Stimulated activated CD8-positive, alpha-beta memory T cell treated with anti-CD3 and anti-CD28 coated beads, Interleukin-15, amount 100 ng/mL, for 48 hours (primary cell): ENCODE measurements at regions not wholly inside any gene's neighbourhood (a gene's known extent, or its start where the extent isn't known, plus 50 kb on each side); places are given as distances from the start of the nearest gene placed in this dataset.
"Not testable (repeated sequence)": the region's sequence is repeated elsewhere in the genome, so short reads cannot be mapped to it uniquely, and the experiment has no call there.

Source experiments
- DNase-seq, 2 donors: peaks; one replicate each; pipeline ENCODE4 v3.0.0-alpha.2; 2020; ENCODE audit warnings: low read depth in 2 of 2

DNA sequence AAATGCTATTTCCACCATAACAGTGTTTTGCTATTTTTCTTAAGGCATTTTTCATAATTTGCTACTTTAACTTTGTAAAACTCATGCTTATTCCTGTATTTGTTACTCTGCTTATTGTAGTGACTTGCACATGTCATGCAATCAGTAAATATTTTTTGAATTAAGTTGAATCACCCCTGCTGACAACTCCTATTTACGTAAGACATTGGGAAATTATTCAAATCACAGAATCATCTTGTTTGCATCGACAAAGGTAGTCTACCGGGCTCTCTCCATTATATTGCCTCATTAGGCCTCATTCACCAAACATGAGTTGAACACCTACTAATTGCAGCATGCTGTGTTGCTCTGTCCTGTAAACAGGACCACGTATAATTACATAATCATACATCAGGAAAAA lies 478.5 kb upstream of the ZEB2 start:
- no peak for DNase-seq

DNA sequence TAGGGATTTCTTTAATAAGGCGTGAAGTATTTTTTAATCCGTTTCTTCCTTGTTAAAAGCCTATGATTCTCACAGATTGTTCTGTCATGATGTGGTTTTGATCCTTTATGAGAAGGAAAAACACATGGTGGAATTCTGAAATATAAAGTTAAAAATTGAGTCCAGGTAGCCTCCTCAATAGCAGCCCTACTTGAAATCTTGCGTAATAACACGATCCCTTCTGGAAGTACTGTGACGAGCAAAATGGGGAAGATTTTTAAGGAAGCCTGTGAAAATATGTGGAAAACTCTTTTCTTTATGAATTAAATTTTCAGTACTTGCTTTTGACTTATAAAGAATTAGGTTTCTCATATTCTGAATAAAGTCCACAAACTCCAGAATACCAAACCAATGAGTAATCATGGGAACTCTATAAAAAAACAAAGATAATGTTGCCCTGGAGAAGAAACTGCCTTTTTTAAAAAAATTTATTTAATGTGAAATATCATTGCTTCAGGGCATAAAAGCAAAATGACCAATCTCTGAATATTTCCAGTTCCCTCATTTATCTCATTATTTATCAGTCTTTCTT lies 476.4 kb upstream of the ZEB2 start:
- no peak for DNase-seq

DNA sequence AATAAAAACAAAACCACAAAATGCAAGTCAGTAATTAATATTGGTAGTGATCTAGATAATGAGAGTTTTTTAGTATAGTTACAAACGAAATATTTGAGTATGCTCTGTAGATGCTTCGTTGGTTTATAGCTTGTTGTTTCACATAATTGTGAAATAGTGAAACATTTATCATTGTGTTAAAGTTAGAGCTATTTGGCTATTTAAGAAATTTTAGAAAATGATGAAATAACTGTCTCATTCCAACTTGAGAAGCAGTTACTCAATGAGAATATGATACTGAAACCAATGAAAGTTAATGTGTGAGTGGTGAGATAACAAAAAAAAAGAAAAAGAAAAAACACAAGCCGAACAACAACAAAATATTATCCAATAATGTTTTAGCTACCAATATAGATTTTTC lies 475.6 kb upstream of the ZEB2 start:
- no peak for DNase-seq

DNA sequence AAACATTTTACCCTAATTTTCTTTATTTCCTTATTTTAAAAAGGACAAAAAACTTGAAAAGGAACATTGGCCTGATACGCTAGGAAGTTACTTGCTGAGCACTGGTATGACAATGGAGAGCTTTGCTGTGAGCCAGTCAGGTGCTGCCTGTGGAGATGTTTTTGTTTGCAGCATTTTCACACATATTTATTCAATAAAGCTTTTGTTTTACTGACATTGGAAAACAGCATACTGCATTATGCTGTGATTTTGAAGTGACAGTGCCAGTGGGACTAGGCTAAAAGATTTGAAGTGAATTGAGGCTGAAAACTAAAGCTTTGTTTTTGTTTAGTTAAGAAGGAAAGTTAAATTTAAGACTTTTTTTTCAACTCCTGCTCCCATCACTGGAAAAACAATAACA lies 470.7 kb upstream of the ZEB2 start:
- no peak for DNase-seq

DNA sequence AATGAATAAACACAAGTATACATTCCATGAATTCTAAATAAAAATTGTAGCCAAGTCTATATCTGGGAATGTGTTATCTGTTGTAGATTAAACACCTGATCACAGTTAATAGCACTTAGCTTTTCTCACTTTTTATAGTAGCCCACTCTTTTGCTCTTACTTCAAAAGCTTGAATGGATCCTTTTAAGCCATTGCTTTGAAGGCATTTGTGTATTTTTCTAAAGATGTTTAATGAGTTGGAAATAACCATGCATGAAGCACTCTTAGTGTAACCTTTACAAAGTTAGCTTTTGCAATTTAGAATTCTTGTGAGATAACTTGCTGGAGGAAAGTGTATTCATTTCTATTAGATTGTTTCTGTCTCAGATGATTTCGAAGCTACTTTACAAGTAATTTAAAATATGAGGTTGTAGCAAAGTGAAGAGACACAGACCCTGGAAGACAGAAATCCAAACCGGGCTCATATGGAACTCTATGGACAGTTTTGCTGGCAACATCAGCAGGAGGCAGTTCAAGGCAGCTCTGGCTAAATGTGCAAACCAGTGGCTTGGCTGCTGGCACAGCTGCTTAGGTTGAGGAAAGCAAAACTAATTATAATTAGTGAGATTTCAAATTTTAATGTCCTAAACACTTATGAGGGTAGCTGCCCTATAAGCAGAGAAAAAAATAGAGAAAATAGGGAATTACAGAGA lies 469.8 kb upstream of the ZEB2 start:
- no peak for DNase-seq

DNA sequence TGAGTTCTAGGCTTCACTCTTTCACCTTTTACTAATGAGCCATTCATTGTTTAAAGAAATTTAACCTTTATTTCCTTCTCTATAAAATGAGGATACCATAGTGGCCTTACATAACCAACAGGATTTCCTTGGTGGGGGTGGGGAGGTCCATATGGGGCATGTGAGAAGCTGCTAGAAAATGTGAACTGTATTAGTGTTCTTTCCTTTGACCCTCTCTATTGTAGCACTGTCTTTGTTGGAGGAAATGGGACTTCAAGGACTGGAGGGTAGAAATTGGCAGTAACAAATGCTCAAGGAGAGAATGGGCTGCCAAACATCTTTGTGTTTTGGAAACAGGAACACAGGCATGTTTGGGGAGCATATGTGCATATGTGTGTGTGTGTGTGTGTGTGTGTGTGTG lies 468.7 kb upstream of the ZEB2 start:
- DNase-seq, result no peak

DNA sequence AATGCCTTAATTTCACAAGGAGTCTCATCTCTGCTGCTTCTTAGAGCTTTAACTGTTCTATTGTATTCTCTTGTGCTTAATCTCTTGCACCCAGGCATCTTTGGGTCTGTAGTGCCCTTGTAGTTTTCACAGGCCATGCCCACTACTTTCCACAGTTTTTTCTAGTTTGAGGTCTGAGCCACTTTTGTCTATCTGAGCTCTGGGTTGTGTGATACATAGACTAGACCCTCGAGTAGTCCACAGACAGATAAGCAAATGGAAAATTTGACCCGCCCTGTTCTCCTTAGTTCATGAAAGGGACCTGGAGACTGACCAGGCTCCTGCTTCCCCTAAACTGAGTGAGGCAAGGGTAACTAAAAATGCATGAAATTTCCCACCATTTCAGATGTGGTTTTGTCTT lies 466.8 kb upstream of the ZEB2 start:
- DNase-seq, result no peak

DNA sequence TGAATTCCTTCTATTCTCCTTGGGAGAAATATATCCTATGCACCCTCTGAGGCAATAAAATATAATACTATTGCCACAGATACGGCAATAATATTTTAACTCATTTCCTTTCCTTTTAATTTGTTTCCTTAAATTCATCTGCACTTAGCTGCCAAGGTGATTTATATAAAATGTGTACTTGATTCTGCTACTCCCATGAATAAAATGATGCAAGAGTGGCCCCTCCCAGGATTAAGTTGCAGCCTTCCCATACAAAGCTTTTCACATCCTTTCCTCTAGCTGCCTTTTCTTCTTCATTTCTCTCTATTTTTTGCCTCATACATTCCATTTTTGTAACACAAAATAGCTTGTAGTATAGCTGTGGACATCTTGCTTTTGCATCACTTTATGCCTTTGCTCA lies 464.1 kb upstream of the ZEB2 start:
- no peak for DNase-seq

DNA sequence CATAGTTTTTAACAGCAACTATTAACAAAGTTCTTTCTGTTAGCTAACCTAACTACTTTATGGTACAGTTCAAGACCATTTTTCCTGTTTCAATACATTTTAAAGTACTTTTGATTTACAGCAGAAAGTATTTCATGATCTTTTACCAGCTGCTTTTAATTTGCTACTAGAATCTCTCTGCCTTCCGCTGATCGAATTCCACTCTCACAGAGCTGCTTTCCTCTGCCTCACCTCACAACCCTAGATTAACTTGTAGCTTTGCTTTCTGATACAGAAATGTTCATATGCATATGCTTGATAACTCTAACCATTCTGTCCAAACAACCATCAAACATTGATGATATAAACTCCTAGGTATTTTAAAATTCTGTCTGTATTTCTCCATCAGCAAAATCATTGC lies 463.2 kb upstream of the ZEB2 start:
- no peak for DNase-seq

DNA sequence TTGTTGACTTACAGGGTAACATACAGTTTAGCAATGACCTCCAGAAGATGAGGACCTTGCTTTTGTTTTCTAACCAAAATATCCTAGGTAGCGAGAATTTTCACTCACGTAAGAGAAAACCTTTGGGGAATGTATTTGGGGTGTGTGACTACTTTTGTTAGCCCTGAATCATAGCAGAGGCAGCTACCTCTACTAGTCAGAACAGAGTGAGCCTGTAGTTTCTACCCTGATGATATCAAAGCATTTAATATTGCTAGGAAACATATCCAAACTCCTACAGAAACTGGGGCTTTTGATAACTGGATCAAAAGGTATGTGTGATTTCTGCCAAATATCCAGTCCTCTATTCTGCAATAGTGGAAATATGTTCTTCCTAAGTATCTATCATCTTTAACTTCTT lies 462.6 kb upstream of the ZEB2 start:
- no peak for DNase-seq

DNA sequence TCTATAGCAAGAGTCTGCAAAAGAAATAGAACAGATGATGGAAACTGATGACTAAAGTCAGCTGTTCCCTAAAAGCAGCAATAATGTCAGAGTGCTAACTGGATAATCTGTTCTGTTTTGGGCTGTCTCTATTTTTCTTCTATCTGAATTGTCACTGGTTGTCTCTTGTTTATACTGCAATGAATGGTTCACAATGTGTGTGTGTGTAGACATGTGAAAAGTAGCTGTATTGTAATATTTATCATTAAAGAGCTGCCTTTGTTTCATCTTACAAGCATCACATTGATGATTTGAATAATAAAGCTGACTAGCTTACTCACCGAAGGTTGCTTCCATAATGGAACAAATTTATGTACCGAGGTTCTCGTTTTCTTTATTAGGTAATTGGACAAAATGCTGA lies 456.0 kb upstream of the ZEB2 start:
- DNase-seq, result no peak

DNA sequence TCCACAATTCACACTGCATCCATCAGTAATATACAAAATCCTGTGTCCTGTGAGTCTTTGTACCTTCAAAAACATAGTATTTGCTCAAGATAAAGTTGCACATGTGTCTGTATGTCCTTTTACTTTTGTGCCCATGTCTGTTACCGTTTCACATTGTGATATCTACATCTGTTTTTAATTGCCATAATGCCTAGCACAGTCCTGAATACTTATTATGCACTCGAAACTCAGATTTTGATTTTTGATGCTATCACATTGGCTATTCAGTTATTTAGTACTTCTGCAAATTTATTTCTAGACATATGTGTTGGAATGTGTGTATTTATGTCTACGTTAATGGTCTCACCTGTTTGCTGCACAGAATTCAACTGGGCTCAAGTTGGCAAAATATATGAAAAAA lies 452.8 kb upstream of the ZEB2 start:
- no peak for DNase-seq

DNA sequence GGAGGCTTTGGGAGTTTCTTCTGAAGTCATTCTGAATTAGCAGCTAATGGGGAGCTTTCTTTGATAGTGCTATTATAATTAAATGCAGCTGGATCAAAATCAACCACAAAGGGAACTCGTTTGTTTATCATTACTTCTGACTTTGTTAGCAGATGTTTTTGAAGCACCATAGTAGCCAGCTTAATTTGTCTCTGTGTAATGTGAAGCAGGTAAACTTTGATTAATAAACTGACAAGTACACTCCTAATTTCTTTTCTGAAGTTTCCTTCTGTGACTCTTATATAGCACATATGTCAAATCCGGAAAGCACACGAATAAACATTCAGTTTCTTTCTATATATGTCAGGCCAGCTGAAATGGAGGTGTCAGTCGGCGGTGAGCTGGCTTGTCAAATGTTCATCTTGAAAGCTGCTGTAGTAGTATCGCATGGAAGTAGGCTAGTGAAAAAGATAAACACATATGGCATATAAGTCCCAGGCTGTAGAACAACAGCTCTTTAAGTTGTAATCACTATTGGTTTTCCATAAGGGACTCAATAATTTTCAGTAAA lies 451.9 kb upstream of the ZEB2 start:
- DNase-seq, result no peak

DNA sequence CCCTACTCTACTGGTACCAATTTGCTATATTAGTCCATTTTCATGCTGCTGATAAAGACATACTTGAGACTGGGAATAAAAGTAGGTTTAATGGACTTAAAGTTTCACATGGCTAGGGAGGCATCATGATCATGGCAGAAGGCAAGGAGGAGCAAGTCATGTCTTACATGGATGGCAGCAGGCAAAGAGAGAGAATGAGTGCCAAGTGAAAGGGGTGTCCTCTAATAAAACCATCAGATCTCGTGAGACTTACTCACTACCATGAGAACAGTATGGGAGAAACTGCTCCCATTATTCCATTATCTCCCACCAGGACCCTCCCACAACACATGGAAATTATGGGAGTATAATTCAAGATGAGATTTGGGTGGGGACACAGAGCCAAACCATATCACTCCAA lies 450.5 kb upstream of the ZEB2 start:
- not testable (repeated sequence) for DNase-seq

DNA sequence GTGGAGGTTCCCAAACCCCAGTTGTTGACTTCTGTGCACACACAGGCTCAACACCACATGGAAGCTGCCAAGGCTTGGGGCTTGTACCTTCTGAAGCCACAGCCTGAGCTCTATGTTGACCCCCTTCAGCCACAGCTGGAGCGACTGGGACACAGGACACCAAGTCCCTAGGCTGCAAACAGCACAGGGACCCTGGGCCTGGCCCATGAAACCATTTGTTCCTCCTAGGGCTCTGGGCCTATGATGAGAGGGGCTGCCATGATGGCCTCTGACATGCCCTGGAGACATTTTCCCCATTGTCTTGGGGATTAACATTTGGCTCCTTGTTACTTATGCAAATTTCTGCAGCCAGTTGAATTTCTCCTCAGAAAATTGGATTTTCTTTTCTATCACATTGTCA lies 449.6 kb upstream of the ZEB2 start:
- not testable (repeated sequence) for DNase-seq

DNA sequence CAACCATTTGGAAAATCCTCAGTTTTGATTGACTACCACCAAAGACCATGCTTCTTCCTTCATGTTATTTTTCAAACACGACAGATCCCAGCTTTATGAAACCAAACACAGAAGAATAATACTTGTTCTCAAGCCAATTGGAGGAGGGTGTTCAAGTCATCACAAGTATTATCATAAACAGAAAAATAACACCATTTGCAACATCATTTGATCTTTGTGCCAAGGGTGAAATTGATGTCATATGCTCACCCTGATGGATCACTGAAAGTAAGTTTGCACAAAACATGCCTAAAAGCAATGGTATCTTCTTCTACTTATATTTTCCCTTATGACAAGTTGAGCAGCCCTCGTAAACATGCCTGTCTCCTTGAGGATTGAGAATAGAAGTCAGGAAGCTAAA lies 448.0 kb upstream of the ZEB2 start:
- no peak for DNase-seq

DNA sequence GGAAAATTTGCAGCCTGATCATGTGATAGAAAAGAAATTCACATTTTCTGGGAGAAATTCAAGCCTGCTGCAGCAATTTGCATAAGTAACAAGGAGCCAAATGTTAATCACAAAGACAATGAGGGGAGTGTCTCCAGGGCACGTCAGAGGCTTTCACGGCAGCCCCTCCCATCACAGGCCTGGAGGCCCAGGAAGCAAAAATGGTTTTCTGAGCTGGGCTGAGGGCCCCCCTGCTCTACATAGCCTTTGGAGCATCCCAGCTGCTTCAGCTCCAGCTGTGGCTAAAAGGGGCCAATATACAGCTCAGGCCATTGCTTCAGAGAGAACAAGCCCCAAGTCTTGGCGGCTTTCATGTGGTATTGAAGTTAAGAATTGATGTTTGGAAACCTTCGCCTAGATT lies 445.3 kb upstream of the ZEB2 start:
- DNase-seq, result no peak

DNA sequence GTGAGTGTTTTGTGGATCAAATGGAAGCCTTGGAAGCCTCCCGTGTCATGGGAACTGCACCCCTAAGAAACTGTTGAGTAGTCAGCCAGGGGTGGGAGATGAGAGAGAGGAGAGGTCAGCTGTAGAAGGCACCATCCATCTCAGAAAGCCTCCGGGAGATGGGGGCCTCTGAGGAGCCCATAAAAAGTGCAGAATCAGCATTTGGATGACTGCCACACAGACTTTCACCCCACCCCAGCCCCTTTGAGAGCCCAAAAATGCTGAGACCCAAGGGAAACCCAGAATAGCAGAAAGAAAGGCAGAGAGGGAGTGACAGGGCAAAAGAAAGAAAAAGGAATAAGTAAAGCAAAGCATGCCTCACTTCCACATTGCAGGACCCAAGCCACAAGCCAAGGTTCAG lies 443.1 kb upstream of the ZEB2 start:
- DNase-seq, result no peak

DNA sequence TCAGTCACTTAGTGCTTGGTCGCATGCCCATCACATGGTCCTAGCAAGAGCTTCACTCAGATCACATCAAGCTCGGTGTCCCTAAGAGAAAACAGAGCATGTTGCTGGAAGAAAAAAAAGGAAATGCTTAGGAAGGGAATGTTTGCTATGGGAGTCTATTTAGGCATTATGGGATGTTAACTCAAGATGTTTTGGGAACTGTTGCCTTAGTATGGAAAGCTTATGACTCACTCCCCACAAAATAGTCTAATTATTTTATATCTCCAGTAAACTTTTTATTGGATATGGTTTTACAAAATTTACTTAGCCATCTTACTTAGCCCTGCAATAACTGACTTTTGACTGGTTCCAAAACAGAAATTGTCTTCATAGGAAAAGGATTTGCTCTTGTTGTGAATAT lies 439.5 kb upstream of the ZEB2 start:
- DNase-seq, result no peak

DNA sequence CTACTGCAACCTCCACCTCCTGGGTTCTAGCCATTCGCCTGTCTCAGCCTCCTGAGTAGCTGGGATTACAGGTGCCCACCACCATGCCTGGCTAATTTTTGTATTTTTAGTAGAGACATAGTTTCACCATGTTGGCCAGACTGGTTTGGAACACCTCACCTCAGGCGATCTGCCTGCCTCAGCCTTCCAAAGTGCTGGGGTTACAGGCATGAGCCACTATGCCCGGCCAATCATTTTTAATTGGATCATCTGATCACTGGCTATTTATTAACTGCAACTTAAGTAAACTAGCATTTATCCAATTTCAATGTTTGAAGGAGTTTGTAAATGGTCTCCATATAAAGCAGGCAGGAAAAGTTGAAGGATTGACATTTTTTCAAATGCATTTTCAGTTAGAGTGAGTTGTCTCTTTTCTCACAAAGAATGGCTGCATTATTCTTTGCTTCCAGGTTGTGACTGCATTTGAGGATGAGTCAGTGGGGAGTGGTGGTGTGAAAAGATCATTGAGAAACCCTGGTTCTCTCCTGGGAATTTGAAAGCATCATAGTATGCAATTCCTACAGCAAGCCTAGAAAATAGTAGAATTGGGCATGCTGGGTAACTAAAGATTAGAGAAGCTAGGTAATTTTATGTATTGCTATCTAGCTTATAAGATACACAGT lies 431.1 kb upstream of the ZEB2 start:
- DNase-seq, result no peak

DNA sequence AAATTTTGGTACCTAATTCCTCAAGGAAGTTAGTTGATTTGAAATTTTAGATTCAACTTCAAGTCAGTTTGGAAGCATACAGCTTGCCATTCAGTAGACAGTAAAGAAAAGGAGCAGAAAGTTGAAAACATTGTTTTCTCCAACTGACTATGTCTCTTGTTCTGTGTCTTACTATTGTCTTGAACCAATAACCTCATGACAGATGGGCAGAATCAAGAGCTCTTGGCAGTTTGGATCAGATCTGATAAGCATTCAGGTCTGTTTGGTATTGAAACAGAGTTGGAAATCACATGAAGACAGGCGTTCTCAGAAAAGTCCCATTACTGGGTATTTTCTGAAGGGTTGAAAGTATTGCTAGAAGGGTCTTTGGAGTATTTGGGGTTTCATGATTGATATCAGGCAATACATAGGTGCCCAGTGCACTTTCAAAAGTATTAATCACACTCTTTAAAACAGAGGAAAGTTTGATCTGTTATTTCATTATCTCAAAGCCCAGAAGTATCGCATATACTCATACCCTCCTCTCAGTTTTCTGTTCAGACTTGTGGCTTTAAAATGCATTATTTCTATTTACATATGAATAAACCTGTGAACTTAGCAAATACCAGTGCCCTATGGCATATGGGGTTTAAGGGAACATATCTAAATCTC lies 428.4 kb upstream of the ZEB2 start:
- DNase-seq, result no peak

DNA sequence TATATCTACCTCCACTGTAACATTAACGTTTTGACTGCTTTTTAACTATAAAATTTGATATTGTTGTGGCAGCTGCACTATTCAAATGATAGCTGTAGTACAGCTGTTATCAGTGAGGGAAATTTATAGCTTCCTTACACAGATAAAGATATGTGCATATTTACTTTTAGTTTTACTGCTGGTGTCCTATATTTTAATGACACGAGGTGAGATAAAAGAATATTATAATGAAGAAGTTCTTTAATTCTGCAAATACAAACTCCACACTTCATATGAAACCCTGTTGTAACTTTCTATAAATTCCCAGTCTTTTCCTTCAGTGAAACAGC lies 427.8 kb upstream of the ZEB2 start:
- DNase-seq, result no peak

DNA sequence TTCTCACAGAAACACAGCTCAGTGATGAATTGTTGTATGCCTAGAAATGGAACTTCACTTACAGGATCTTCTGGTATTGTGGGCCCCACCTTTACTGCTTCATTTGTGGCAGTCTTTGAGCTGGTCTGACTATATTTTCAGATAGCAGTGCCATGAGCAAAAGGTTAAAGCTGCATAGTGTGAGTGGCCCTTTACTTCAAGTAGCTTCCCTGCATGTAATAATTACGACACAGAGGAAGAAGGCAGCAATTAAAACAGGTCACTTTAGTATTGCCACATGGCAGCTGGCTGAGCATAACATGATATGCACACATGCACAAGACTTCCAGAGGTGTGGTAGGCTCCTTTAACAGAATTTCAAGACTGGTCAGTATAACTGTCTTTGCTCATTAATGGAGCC lies 426.3 kb upstream of the ZEB2 start:
- DNase-seq, result no peak
